ENCODE measurements at regions not wholly inside any gene's neighbourhood (a gene's known extent, or its start where the extent isn't known, plus 50 kb on each side); places are given as distances from the start of the nearest gene placed in this dataset.

DNA sequence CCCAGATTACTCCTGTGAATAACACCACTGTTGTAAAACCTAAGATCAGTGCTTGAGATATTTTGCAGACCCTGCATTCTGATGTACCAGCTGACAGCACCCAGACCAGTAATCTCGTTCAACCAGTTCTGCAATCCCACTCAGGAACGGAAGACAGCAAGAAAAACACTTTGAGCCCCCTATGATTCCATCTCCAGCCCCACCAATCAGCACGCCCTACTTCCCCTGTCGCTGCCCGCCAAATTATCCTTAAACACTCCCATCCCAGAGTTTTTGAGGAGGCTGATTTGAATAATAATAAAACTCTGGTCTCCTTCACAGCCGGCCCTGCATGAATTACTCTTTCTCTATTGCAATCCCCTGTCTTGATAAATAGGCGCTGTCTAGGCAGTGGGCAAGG, 173.9 kb upstream of the CDH2 start:
- TF ChIP-seq, protein P1, sequence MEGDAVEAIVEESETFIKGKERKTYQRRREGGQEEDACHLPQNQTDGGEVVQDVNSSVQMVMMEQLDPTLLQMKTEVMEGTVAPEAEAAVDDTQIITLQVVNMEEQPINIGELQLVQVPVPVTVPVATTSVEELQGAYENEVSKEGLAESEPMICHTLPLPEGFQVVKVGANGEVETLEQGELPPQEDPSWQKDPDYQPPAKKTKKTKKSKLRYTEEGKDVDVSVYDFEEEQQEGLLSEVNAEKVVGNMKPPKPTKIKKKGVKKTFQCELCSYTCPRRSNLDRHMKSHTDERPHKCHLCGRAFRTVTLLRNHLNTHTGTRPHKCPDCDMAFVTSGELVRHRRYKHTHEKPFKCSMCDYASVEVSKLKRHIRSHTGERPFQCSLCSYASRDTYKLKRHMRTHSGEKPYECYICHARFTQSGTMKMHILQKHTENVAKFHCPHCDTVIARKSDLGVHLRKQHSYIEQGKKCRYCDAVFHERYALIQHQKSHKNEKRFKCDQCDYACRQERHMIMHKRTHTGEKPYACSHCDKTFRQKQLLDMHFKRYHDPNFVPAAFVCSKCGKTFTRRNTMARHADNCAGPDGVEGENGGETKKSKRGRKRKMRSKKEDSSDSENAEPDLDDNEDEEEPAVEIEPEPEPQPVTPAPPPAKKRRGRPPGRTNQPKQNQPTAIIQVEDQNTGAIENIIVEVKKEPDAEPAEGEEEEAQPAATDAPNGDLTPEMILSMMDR (IDR thresholded peaks at IDR 0.05): no peak
- no peak for TF ChIP-seq POLR2A (IDR thresholded peaks at IDR 0.05)

Data from lower leg skin (tissue), 3 donors.